Thyroid gland (tissue), 4 donors: ENCODE measurements at regions not wholly inside any gene's neighbourhood (a gene's known extent, or its start where the extent isn't known, plus 50 kb on each side); places are given as distances from the start of the nearest gene placed in this dataset.

Experiments used
- DNase-seq, 2 donors: peaks; one replicate each; pipeline ENCODE4 v3.0.0-alpha.2; 2019
- H3K27ac ChIP-seq, 3 donors: fragments of 200-600 bp; sonication (generic); 1 replicate in 2 of 3; 2 replicates in 1 of 3; pipeline ENCODE4 v1.5.1; 2016 to 2019; ENCODE audit warnings: mild to moderate bottlenecking in 1 of 3, moderate library complexity in 1 of 3
- H3K27me3 ChIP-seq: fragments of 200-600 bp; sonication (generic); one replicate; pipeline ENCODE4 v1.5.1; 2019
- H3K36me3 ChIP-seq, 2 donors: fragments of 200-600 bp; sonication (generic); one replicate each; pipeline ENCODE4 v1.5.1; 2016 to 2019
- H3K4me1 ChIP-seq, 2 donors: fragments of 200-600 bp; sonication (generic); one replicate each; pipeline ENCODE4 v1.5.1; 2017 to 2019
- H3K4me3 ChIP-seq, 3 donors: fragments of 200-600 bp; sonication (generic); replicated peaks in 1 of 3; 1 replicate in 2 of 3; 2 replicates in 1 of 3; pipeline ENCODE4 v1.5.1; 2016; ENCODE audit warnings: mild to moderate bottlenecking in 1 of 3
- H3K9me3 ChIP-seq: fragments of 200-600 bp; sonication (generic); one replicate; pipeline ENCODE4 v1.5.1; 2017
- POLR2A ChIP-seq, 2 donors: fragments of 450-650 bp; IDR thresholded peaks; one replicate each; pipeline ENCODE4 v1.6.1; 2017; ENCODE audit warnings: antibody characterized with exemption in 2 of 2, mild to moderate bottlenecking in 2 of 2, moderate library complexity in 1 of 2
- WGBS, 2 donors: methylation state at CpG; one replicate each; pipeline ENCODE4 v1.1.5; 2017; 5-methylcytosine and 5-hydroxymethylcytosine counted together
- intact Hi-C: fragments of 100-400 bp; cut with DNase I; formaldehyde crosslinking; loops from one replicate; pipeline ENCODE4 v1.15.1; 2023
- TF ChIP-seq, protein P1 (sequence below), 6 experiments: fragments of 200-600 bp in 3 of 6; fragments of 450-650 bp in 3 of 6; sonication (generic) in 3 of 6; IDR thresholded peaks; one replicate each; pipeline ENCODE4 v1.5.1; 2016 to 2019; ENCODE audit warnings: antibody characterized with exemption in 6 of 6, mild to moderate bottlenecking in 2 of 6, inconsistent platforms in 1 of 6, moderate library complexity in 1 of 6

DNA sequence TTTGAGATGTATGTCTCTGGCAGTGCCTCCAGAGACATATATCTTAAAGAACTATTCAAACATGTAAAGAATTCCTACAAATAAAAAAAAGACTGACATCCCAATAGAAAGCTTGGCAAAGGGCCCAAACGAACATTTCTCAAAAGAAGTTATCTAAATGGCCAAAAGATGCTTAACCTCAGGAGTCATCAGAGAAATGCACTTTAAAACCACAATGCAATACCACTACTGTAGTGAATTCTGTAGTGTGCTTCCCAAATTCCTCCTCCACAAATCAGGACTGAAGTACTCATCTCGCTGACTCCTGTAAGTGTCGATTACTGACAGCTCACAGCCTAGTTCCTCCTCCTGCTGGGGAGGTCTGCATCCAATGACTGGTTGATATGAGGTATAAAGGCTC is 129.0 kb upstream of the MAMLD1 start:
- 64 to 93% methylated on average over 3 of the region's 3 CpGs for WGBS, 2 donors
- intact Hi-C loops = no loop called here
- DNase-seq = no peak
- TF ChIP-seq, protein P1, sequence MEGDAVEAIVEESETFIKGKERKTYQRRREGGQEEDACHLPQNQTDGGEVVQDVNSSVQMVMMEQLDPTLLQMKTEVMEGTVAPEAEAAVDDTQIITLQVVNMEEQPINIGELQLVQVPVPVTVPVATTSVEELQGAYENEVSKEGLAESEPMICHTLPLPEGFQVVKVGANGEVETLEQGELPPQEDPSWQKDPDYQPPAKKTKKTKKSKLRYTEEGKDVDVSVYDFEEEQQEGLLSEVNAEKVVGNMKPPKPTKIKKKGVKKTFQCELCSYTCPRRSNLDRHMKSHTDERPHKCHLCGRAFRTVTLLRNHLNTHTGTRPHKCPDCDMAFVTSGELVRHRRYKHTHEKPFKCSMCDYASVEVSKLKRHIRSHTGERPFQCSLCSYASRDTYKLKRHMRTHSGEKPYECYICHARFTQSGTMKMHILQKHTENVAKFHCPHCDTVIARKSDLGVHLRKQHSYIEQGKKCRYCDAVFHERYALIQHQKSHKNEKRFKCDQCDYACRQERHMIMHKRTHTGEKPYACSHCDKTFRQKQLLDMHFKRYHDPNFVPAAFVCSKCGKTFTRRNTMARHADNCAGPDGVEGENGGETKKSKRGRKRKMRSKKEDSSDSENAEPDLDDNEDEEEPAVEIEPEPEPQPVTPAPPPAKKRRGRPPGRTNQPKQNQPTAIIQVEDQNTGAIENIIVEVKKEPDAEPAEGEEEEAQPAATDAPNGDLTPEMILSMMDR (IDR thresholded peaks at IDR 0.05) = no peak
- TF ChIP-seq POLR2A (IDR thresholded peaks at IDR 0.05) = no peak
- Histone ChIP-seq H3K4me1 (no peaks in the 10 kb centered on the region), H3K36me3 (no peaks in the 10 kb centered on the region), H3K4me3 (no peak overlapping the region), H3K27ac (no peak overlapping the region), H3K9me3 (no peaks in the 10 kb centered on the region), H3K27me3 (no peaks in the 10 kb centered on the region)

- H3K4me1 ChIP-seq = no peaks in the 10 kb centered on the region
- TF ChIP-seq, protein P1 (IDR thresholded peaks at IDR 0.05) = no peak
- no peak for TF ChIP-seq POLR2A (IDR thresholded peaks at IDR 0.05)
- H3K36me3 ChIP-seq = no peaks in the 10 kb centered on the region
- no peak for DNase-seq
- no peak overlapping the region for H3K27ac ChIP-seq
- H3K27me3 ChIP-seq = no peaks in the 10 kb centered on the region
- no peak overlapping the region for H3K4me3 ChIP-seq
- 85 to 100% methylated on average over 3 of the region's 3 CpGs for WGBS, 2 donors
- H3K9me3 ChIP-seq = no peaks in the 10 kb centered on the region
- intact Hi-C loops = no loop called here
Observed at GRCh38 chrX:150236327-150236726, 126.8 kb upstream of the MAMLD1 start.

GRCh38 chrX:150238632-150239382 is 124.3 kb upstream of the MAMLD1 start:
- WGBS, 2 donors = 47 to 59% methylated on average over 3 to 5 of the region's 6 CpGs
- H3K4me3 ChIP-seq = no peak overlapping the region
- no peak overlapping the region for H3K27ac ChIP-seq
- H3K9me3 ChIP-seq = no peaks in the 10 kb centered on the region
- no peaks in the 10 kb centered on the region for H3K4me1 ChIP-seq
- H3K27me3 ChIP-seq = no peaks in the 10 kb centered on the region
- intact Hi-C loops = no loop called here
- H3K36me3 ChIP-seq = no peaks in the 10 kb centered on the region
- DNase-seq = no peak
- TF ChIP-seq POLR2A (IDR thresholded peaks at IDR 0.05) = no peak
- TF ChIP-seq, protein P1 (IDR thresholded peaks at IDR 0.05) = no peak

DNA sequence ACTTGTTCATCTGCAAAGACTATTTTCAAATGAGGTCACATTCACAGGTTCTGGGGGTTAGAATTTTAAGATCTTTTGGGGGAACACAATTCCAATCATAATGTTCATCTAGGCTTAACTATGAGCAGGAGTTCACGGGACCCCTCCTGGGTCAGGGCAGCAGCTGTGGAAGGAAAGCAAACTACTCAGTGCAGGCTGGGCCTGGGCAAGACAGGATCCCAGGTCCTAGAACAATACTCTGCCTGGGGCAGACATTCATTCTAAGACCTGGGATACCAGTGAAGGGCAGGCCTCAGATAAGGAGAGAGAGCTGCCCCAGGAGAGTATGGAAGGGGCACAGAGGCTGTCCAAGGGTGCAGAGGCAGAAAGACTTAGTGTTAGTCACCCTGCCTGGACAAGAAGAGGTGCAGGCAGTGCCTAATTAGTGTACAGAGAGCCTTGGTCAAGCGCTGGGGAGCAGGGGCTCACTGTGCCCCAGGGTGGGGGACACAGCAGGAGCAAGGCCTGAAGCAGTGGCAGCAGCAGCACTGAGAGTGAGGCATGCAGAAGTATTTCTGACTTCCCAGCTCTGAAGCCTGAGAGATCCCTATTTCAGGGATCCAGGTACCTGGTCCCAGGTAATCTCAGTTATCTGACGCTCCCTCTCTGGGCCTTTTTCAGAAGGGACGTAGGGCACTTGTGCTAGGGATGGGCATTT is 123.0 kb upstream of the MAMLD1 start:
- no peak overlapping the region for H3K4me3 ChIP-seq
- WGBS, 2 donors = 95 to 100% methylated on average over 3 to 4 of the region's 4 CpGs
- intact Hi-C loops = no loop called here
- TF ChIP-seq, protein P1 (IDR thresholded peaks at IDR 0.05) = no peak
- TF ChIP-seq POLR2A (IDR thresholded peaks at IDR 0.05) = no peak
- no peak for DNase-seq
- H3K9me3 ChIP-seq = no peaks in the 10 kb centered on the region
- H3K4me1 ChIP-seq = no peaks in the 10 kb centered on the region
- H3K36me3 ChIP-seq = no peaks in the 10 kb centered on the region
- no peaks in the 10 kb centered on the region for H3K27me3 ChIP-seq
- no peak overlapping the region for H3K27ac ChIP-seq

DNA sequence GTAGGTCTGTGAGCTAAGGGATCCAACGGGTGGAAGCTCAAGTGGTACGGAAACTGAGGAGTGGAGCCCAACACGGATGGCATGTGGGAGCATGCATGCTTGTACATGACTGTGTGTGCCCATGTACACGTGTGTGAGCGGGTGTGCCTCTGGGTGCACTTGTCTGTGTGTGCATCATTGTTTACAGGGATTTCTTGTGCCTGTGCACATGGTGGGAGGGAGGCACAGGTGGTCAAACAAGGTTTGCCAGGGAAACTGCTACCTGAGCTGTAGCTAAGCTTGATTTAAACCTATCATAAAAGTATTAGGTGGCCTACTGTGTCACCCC is 122.5 kb upstream of the MAMLD1 start:
- Histone ChIP-seq H3K4me3 (no peak overlapping the region), H3K27ac (no peak overlapping the region), H3K4me1 (no peaks in the 10 kb centered on the region), H3K36me3 (no peaks in the 10 kb centered on the region), H3K9me3 (no peaks in the 10 kb centered on the region), H3K27me3 (no peaks in the 10 kb centered on the region)
- TF ChIP-seq POLR2A (IDR thresholded peaks at IDR 0.05) = no peak
- TF ChIP-seq, protein P1 (IDR thresholded peaks at IDR 0.05) = no peak
- 84 to 87% methylated on average over 4 to 5 of the region's 5 CpGs for WGBS, 2 donors
- intact Hi-C loops = no loop called here
- no peak for DNase-seq
